PC-3 (cell line): ENCODE measurements at regions not wholly inside any gene's neighbourhood (a gene's known extent, or its start where the extent isn't known, plus 50 kb on each side); places are given as distances from the start of the nearest gene placed in this dataset.

Source experiments
- EZH2 ChIP-seq: fragments of 300-600 bp; sonication (generic); IDR thresholded peaks from one replicate; pipeline ENCODE4 v1.6.1; 2017; ENCODE audit warnings: antibody characterized with exemption, mild to moderate bottlenecking, low read length; ENCODE audit not compliant: unreplicated experiment
- TF ChIP-seq, protein P1 (sequence below): fragments of 300-600 bp; sonication (generic); conservative IDR thresholded peaks from 2 replicates; pipeline ENCODE4 v1.5.1; 2017; ENCODE audit warnings: antibody characterized with exemption, low read depth, mild to moderate bottlenecking, low read length

DNA sequence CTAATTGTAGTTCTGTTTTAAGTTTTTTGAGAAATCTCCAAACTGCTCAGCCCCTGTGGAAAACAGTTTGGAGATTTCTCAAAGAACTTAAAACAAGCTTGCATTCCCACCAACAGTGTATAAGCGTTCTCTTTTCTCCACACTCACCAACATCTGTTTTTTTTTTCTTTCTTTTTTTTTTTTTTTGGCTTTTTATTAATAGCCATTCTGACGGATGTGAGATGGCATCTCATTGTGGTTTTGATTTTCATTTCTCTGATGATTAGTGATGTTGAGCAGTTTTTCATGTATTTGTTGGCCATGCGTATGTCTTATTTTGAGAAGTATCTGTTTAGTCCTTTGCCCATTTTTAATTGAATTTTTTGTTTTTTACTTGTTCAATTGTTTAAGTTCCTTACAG is 73.1 kb upstream of the COL8A1 start:
- TF ChIP-seq, protein P1, sequence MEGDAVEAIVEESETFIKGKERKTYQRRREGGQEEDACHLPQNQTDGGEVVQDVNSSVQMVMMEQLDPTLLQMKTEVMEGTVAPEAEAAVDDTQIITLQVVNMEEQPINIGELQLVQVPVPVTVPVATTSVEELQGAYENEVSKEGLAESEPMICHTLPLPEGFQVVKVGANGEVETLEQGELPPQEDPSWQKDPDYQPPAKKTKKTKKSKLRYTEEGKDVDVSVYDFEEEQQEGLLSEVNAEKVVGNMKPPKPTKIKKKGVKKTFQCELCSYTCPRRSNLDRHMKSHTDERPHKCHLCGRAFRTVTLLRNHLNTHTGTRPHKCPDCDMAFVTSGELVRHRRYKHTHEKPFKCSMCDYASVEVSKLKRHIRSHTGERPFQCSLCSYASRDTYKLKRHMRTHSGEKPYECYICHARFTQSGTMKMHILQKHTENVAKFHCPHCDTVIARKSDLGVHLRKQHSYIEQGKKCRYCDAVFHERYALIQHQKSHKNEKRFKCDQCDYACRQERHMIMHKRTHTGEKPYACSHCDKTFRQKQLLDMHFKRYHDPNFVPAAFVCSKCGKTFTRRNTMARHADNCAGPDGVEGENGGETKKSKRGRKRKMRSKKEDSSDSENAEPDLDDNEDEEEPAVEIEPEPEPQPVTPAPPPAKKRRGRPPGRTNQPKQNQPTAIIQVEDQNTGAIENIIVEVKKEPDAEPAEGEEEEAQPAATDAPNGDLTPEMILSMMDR: no peak
- TF ChIP-seq EZH2: no peak
